ENCODE measurements at regions not wholly inside any gene's neighbourhood (a gene's known extent, or its start where the extent isn't known, plus 50 kb on each side); places are given as distances from the start of the nearest gene placed in this dataset.

DNA sequence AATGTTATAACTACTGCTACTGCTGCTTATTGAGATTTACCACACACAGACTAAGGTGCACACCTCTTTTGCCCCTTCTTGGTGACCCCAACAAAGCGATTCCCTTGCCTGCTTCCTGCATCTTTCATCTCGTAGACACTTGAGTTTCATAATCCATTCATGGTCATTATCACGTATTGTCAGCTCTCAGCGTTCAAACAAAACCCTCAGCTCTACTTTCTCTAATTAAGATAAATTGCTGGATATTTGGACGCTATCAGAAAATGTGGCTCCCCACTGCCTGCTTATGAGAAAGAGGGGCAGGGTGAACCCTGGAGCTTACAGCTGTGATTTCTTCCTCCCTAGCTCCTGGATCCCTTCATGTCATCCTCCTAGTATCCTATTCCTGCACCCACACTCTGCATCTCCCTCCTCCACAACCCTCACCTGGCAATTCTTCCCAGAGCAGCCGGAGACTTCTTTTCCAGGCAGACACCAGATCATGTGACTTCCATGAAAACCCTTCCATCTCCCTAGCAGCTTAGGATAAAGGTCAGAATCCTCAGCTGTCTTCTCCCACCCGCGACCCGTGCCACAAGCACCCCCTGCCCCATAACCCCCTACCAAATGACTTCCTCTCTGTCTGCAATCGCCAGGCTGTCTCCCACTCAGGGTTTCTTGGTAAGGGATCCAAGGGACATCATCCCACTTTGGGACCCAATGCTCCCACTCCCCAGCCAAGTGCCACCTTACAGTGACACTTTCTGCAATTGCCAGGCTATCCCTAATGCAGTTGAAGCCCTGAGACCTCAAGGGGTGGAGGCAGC is 146.5 kb downstream of the NSG2 start:
- no peak for FAIRE-seq

DNA sequence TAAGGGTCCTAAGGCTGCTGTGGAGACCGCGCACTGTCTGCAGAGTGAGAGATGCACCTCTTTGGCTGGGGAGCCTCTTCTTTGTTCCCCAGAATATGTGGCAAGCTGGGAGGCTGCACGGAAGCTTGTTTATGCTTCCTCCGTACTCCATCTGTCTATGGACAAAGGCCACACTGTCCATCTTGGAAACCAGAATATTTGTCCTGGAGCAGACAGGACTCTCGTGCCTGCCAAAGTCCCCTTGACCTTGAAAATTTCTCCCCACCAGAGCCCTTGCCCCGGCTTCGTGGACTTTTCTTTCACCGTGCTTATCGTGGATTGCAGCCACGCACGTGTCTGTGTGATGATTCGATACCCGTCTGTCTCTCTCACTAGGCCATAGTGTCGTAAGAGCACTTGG is 147.4 kb downstream of the NSG2 start:
- no peak for FAIRE-seq

DNA sequence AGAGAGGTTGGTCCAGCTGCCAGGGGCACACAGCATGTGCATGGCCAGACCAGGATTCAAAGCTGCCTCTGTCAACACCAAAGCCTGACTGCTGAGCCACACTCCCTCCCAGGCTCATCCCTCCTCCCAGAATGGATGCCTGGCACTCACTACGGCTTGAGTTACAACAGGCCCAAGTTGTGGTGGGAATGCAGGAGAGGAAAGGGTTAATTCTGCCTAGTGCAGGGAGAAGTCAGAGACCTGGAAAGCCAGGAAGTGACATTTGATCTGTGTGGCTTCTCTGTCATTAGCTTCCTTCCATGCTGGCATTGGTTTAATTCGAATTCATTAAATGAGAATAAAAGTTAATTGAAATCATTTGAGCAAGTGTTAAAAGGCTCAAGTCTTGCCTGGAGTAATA is 150.0 kb downstream of the NSG2 start:
- FAIRE-seq = no peak

DNA sequence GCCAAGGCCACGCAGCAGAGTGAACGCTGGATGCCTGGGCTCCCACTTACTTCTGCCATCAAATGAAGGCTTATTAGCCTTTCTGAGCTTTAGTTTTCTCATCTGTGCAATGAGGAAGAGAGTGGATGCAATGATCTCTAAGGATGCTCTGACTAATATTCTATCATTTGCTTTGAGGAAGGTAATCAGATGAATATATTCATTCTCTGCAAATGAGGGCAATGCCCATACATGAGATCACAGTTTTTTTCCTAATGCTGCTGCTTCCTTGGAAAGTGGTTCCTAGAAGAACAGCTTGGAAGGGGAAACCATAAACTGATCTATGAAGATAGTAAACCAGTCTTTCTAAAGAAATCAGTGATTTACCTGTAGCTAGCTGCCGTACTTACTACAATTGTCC is 152.4 kb downstream of the NSG2 start:
- FAIRE-seq = no peak

DNA sequence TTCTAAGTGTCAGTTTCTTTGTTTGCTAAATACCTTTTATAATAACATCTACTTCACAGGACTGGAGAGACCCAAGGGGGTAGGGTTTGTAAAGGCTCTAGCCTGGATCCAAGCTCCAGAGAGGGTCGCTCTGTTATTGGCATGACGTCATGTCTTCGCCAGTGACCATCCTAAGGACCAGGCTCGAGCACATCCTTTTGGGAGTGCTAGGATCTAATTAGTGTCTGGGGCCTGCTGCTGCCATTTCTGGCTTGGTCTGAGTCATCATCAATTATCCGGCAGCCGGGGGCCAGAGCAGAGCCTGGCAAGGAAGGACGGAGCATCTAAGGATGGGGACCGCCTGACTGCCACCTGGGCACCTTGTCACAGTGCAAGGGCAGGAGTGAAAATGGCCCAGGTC is 153.0 kb downstream of the NSG2 start:
- FAIRE-seq = no peak

DNA sequence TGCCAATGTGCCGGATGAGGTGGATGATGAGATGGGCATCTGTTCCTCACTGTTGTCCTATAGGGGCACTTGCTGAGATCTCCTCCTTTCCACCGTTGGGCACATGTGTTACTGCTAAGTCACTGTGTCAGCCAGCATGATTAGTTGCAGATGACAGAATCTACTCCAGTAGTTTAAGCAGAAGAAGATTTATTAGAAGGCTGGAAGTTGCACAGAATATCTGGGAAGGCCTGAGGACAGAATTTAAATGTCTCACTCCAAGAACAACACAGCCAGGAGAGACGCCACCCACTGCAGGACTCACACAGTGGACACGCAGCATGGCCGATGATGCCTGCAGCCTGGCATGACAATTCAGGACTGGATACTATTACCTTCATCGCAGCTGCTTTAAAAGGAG is 157.5 kb downstream of the NSG2 start:
- FAIRE-seq = no peak

DNA sequence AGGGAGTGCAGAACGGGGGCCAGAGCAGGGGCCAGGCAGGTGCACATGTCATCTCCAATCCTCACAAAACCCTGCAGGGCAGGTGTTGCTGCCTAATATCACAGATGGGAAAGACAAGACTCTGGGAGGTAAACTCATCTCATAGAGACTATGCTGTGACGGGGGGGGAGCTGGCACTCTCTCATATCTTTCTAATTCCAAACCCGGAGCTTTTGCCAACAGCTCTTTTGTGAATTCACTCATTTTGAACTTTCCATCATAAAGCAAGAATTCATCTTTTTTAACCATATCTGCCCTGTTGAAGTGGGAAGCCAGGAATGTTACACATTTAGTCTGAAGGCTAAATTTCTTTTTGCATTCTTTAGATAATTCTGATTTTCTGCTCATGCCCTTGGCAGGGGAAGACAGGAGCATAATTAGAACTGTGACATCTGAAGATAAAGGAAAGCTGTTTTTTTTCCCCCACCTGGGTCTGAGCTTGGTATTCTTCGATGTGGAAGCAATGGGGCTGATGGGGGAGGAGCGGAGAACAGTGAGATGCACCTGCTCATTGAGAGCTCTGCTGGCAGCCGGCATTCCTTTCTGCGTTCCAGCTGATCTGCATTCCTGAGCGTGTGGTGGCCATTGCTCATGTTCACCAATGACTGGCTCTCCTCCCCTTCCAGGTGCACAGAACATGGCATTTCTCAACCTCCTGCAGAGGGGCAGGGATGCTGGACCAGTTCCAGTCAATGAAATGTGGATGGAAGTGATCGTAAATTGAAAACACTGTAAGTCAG is 159.2 kb downstream of the NSG2 start:
- FAIRE-seq = no peak

DNA sequence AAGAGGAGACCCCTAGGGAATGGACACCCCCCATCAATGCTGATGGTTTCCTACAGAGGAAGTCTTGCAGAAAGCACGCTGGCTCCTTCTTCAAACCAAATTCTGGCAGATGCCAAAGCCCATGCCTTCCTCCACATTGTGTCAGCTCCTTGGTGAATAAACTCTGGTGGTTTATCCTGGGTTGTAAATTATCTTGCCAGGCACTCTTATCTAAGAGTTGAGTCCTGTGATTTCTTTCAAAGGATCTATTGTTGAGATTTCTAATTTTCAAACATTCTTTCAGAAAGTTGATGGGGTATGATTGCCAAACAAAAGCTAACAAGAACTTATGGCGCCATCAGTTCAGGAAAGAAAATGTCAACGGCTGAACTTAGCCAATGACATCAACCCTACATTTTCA is 160.4 kb downstream of the NSG2 start:
- no peak for FAIRE-seq

DNA sequence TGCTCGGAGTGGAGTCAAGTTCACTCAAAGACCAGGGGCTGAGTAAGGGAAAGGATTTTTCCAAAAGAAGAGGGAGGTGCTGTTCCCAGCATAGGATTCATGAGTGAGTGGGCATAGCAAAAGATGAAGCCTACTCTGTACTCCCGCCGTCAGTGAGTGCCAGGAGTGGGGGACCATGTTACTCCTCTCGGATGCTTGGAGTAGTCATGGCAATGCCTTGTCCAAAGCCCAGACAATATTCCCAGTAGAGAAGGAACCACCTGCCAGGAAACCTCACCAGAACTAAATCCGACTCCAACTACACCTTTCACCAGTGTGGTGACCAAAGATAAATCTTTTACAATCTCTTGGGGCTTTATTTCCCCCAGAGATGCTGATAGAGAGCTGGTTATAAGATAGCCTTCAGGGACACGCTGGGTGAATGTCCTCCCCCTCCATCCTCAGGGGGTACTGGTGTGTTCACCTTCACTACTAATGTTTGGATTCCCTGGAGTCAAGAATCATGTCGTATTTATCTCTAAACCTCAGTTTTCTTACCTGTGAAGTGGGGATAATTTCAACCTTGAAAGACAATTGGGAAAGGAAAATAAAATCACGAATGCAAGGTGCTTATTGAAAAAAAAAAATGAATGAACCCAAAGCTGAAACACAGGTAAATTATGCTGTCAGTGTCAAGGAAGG is 165.2 kb downstream of the NSG2 start:
- FAIRE-seq = no peak

DNA sequence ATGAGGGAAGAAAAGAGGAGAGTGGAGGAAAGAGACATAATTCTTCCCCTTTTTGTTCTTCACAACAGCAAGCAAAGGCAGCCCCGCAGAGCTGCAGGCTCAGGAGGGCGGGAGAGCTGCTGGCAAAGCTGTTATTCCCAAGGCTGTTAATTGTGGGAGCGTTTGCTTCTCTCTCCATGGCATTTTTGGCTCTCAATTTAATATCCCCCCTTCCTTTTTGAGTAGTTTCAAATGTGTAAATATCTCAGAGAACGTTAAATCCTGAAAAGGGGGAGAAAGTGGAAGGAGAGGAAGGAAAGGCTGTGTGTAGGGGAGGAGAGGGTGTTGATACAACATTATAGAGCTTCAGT is 165.7 kb downstream of the NSG2 start:
- no peak for FAIRE-seq

DNA sequence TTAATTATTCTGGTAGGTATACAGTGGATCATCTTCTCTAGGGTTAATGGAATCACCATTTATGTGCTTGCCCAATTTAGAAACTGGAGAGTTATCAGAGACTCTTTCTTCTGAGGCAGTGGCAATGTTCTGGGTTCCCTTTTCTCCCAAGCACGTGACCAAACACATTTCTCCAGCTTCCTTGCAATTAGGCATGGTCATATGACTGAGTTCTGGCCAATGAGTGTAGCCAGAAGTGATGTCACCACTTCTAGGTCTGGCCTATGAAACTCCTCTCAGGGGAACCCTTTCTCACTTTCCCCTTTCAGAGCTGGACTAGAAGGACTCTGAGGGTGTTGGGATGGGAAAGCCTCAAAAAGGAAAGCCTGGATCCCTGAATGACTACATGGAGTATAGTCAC is 172.0 kb downstream of the NSG2 start:
- no peak for FAIRE-seq

DNA sequence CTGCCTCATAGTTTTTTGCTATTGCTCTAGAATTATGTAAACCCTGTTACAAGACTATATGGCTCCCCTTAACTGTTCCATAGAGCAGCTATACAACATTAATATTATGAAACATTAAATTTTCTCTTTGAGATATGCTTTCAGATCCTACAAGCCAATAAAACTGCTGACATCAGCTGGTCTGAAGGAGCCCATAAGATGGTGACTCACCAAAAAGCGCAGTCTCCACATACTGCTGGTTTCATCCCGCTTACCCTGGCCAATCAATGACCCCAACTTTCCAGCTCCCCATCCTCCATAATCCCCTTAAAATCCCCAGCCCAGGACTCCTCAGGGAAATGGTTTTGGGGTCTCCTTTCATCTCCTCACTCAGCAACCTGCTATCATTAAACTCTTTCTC is 172.7 kb downstream of the NSG2 start:
- no peak for FAIRE-seq

DNA sequence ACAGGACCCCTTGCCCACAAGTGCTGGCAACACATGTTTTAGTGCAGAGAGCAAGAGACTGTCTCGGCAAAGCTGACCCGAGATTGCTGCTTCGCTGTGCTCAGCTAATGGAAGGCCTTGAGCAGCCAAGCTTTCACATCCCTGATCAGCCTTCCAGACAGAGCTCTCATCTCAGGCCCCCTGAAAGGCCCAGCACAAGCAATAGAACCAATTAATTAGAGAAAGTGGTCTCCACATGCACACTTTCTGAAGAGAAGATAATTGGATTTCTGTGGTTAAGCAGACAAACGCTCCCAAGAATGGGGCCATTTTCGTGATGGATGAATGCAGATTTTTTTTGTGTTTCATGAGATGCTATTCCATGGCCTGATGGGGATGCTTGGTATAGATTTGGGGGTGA is 174.9 kb downstream of the NSG2 start:
- no peak for FAIRE-seq

DNA sequence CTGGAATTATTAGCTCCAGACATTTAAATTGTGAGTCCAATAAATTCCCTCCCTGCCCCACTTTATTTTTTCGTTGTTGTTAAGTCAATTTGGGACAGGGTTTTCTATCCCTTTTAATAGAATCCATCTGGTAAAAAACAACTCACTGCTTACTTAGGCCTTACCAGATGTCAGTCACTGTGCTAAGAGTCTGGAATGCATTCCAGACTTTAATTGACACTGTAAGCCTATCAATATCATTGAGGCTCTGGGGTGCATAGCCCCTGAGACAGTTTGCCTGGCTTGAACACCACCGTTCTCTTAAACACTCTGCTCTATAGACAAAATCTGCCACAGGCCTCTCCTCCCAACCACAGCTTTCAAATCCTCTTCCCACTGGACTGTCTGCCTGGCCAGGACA is 175.9 kb downstream of the NSG2 start:
- no peak for FAIRE-seq

DNA sequence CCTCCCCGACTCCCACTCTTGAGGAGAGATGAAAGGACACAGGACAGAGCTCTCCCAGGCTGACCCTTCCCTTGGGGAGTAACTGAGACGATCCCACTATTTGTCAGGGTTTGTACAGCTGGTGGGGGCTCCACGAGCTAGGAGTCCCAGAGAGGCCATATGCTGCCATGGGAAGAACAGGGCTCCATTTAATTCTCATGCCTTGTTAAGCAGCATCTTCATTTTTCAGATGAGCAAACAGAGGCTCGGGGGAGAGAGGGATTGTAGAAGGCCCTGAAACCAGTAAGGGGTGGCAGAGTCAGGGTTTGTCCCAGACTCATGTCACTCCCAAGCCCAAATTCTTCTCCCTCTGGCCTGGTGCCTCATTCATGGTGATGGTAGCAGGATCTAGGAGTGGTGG is 176.4 kb downstream of the NSG2 start:
- no peak for FAIRE-seq

DNA sequence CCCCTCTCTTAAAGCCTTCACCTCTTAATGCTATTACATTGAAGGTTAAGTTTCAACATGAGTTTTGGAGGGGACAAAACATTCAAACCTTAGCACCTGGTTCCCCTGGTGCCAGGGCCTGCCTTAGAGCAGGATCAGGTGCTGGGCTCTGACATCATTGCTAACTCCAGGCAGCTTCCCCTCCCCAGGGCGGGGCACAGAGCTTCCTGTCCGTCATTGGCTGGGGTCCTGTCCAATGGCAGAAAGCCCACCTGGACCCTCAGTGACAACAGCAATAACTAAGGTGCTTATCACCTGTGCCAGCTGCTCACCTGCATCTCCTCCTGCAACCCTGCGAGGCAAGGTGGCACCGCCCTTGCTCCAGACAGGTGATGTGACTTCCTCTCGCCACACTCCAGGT is 177.4 kb downstream of the NSG2 start:
- FAIRE-seq = no peak

DNA sequence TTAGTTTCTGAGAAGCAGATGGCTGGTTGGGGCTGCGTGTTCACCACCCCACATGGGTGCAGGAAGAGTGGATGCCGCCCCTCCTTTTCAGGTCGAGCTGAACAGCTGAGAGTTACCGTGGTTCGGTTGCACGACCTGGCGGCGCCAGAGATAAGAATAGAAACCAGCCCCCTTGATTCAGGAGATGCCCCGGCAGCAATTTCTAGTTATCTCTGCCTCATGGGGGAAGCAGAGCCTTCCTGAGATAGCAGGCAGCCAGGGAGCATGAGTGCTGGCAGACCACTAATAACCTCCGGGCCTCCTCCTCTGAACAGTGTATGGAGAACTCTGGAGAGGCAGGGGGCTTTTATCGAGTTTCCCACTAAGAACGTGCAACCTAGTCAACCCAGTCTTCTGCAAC is 177.8 kb downstream of the NSG2 start:
- FAIRE-seq = no peak

DNA sequence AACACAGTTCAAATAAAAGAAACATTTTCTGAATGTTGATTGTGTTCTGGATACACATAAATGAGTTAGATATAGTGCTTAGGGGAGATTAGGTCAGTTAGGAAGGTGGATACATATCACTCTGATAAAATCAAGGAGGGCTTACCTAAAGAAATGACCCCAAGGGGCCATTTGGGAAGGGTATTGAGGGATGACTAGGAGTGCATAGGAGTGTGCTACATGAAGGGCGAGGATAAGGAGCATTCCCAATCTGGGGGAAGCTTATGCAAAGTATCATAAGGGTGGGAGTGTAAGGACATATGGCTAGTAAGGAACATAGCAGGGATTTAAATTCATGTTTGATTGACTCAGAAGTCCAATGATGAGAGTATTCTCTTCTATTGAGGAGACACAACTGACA is 183.6 kb downstream of the NSG2 start:
- FAIRE-seq = no peak

DNA sequence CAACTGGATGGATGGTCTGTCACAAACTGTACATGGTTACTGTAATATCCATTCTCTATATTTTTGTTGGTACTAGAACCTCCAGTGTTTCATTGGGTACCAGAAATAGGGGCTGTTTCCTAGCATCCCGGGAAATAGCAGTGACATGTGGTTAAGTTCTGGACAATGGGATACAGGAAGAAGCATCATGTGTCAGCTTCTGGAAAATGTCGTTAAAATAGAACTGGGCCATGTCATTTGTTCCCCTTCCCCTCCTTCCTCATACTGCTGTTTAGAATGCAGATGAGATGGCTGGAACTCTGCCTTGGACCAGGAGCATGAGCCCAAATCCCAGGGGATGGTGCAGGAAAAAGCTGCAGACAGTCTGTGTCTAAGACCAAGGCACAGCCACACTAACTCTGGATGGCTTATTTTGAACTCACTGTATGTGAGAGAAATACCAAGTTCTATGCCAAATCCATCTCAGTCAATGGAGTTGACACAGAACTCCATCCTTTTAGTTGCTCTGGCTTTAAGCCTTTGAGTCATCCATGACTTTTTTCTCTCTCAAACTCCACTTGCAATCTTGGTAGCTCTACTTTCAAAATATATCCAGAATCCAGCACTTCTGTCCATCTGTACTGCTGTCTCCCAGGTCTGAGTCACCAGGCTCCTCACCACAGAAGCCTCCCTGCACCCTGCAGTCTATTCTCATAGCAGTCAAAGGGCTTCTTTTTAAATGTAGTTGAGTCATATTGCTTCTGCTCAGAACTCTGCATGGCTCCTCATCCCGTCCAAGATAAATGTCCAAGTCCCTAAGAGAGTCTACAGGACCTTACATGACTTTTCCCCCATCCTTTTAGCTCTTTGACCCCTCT is 184.2 kb downstream of the NSG2 start:
- no peak for FAIRE-seq

DNA sequence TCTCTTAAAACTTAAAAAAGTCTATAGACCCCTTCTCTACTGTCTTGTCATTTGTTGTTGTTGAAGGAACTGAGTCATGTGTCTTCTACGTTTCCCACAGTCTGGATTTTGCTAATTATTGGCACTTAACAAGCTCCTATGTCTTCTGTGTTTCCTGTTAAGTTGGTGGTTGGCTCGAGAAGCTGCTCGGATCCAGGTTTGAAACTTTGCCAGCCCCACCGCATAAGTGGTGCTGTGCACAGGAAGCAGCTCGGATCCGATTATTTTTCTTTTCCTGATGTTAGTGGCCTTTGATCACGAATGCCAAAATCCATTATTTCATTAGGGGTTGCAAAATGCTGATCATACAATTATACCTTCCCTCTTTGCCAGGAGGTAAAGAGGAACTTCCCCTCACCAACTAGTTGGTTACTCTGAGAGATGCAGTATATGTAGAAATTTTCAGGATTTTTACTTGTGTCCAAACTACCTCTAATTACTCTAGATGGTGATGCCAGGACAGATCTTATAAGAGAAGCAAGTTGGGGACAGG is 186.5 kb downstream of the NSG2 start:
- no peak for FAIRE-seq

DNA sequence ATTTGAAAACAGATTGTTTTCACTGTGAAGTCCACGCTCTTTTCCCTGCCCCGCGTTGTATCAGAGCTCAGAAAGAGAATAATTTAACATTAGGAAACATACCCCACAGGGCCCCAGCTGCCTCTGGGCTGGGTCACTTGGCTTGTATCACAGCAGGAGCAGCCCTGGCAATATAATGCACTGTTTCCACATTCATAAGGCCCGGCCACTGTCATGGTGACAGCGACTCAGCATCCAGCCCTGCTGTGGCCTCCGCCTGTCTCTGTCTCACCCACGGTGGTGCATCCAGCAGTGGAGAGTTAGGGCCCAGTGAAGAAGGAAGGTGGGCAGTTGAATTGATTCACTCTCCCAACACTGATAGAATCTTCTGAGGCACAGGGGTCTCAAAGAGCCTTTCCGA is 188.9 kb downstream of the NSG2 start:
- FAIRE-seq = no peak

DNA sequence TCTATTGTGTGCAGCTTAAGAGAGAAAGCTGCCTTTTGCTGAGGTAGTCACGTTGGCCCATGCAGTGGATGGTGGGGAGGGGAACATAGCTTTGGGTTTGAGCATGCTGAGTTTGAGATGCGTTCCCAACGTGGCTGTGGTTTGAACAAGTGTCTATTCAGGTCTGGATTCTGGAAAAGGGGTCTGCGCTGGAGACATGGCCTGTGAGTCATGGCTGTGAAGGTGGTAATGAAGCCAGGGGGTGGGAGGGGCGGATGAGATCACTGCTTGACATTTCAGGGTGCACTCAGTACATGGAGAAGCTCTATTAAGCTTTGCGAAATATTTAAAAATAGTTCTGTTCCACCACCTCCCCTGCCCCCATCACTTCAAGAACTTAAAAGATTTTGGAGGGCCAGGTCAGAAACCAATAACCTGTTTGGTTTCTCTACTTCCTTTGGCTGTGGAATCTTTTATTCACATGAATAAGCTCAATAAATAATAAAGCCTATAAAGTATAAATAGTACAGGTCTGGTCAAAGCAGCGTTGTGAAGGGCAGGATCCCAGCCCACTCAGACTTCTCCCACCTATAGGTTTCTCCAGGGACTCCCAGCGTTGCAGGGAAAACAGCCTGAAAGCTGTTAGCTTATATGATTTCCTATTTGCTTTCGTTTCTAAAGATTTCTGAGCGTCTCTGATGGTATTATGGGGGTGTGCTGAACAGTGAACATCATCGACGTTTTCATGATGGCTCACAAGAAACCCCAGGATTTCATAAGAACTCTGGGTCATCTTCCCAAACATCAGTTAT is 189.9 kb downstream of the NSG2 start:
- FAIRE-seq = no peak

Data from TTC549 (cell line).